Suprapubic skin (tissue), 3 donors: ENCODE measurements at regions not wholly inside any gene's neighbourhood (a gene's known extent, or its start where the extent isn't known, plus 50 kb on each side); places are given as distances from the start of the nearest gene placed in this dataset.

ENCODE experiments used
- EP300 ChIP-seq: sonication (generic); formaldehyde crosslinking; IDR thresholded peaks from one replicate; pipeline ENCODE4 v1.6.1; 2017; ENCODE audit warnings: antibody characterized with exemption
- POLR2A ChIP-seq, 2 donors: fragments of 450-650 bp; IDR thresholded peaks; one replicate each; pipeline ENCODE4 v1.6.1; 2017; ENCODE audit warnings: antibody characterized with exemption in 2 of 2, mild to moderate bottlenecking in 2 of 2, moderate library complexity in 2 of 2
- TF ChIP-seq, protein P1 (sequence below), 2 donors: fragments of 200-600 bp in 1 of 2; fragments of 450-650 bp in 1 of 2; sonication (generic) in 1 of 2; IDR thresholded peaks; one replicate each; pipeline ENCODE4 v1.5.1; 2016 to 2019; ENCODE audit warnings: antibody characterized with exemption in 2 of 2, mild to moderate bottlenecking in 1 of 2, moderate library complexity in 1 of 2

DNA sequence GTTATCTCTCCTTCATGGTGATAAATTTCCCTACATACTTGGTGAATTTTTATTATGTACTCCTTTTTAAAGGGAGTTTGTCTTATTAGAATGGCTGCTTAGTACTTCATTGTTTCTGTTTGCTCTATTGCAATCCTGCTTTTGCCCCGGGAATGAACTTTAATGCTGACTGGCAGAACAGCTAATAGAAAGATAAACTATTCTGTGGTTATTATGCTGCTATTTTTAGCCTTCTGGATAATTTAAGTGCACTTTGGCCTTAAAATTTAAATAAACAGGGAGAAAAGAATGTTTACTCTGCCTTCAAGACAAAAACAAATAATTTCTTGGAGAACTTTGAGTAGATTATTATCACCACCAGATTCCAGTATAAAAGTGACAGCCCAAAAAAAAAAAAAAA is 413.8 kb upstream of the CCDC54 start:
- TF ChIP-seq POLR2A (IDR thresholded peaks at IDR 0.05) (no peak), EP300 (no peak)
- TF ChIP-seq, protein P1, sequence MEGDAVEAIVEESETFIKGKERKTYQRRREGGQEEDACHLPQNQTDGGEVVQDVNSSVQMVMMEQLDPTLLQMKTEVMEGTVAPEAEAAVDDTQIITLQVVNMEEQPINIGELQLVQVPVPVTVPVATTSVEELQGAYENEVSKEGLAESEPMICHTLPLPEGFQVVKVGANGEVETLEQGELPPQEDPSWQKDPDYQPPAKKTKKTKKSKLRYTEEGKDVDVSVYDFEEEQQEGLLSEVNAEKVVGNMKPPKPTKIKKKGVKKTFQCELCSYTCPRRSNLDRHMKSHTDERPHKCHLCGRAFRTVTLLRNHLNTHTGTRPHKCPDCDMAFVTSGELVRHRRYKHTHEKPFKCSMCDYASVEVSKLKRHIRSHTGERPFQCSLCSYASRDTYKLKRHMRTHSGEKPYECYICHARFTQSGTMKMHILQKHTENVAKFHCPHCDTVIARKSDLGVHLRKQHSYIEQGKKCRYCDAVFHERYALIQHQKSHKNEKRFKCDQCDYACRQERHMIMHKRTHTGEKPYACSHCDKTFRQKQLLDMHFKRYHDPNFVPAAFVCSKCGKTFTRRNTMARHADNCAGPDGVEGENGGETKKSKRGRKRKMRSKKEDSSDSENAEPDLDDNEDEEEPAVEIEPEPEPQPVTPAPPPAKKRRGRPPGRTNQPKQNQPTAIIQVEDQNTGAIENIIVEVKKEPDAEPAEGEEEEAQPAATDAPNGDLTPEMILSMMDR (IDR thresholded peaks at IDR 0.05), result no peak
